ENCODE measurements at regions not wholly inside any gene's neighbourhood (a gene's known extent, or its start where the extent isn't known, plus 50 kb on each side); places are given as distances from the start of the nearest gene placed in this dataset.

GRCh38 chr3:72165808-72166207 is 380.9 kb upstream of the PROK2 start:
- no peaks in the 10 kb centered on the region for H3K9me3 ChIP-seq (replicated peaks; ENCODE audit: control insufficient read depth, insufficient read depth, low read length)
- no TSS peak for BruUV-seq (replicated peaks)
- FAIRE-seq (no peak), DNase-seq (ENCODE audit: low read depth, low spot score) (no peak)
- H3K79me2 ChIP-seq (ENCODE audit: control insufficient read depth, insufficient read depth, low read length) = no peaks in the 10 kb centered on the region
- ChIA-PET POLR2A (no interaction called here), CTCF (no interaction called here)
- no peaks in the 10 kb centered on the region for H3K4me1 ChIP-seq (ENCODE audit: control insufficient read depth, extremely low read depth, insufficient read depth, low read length)
- intact Hi-C loops (cut with micrococcal nuclease) (no loop called here), dilution Hi-C loops (cut with MboI; ENCODE audit: extremely low pct_ligation_motif_present, low sequenced_read_pairs) (no loop called here)
- TF ChIP-seq JUN (IDR thresholded peaks at IDR 0.05; ENCODE audit: borderline replicate concordance, insufficient read depth, insufficient read length, low read depth) (no peak), GATA2 (IDR thresholded peaks at IDR 0.05; ENCODE audit: insufficient read depth, insufficient read length, low read depth, low read length) (no peak), FOS (IDR thresholded peaks at IDR 0.05; ENCODE audit: borderline replicate concordance, insufficient read depth, low read length) (no peak), POLR2AphosphoS5 (IDR thresholded peaks at IDR 0.05; ENCODE audit: insufficient read depth, low read depth, low read length) (no peak), CTCF (IDR thresholded peaks at IDR 0.05; ENCODE audit: extremely low read depth in 1 of 2, insufficient read depth in 1 of 2, low read depth in 1 of 2, low read length in 2 of 2) (no peak), EZH2 (IDR thresholded peaks at IDR 0.05; ENCODE audit: borderline replicate concordance, low read depth, low read length, severe bottlenecking) (no peak), MAX (IDR thresholded peaks at IDR 0.05; ENCODE audit: insufficient read depth, insufficient read length) (no peak), POLR2A (IDR thresholded peaks at IDR 0.05; ENCODE audit: low read depth, low read length) (no peak), MYC (IDR thresholded peaks at IDR 0.05; ENCODE audit: low read depth, low read length) (no peak)
- no peak overlapping the region for H3K4me2 ChIP-seq (ENCODE audit: insufficient read depth, low read length)
- H3K9me1 ChIP-seq (replicated peaks; ENCODE audit: control insufficient read depth, extremely low read depth, insufficient read depth, low read length) = no peaks in the 10 kb centered on the region
- H2AFZ ChIP-seq (ENCODE audit: low read depth, low read length) = no peak overlapping the region
- H3K27ac ChIP-seq (ENCODE audit: insufficient read depth, low read depth, low read length) = no peak overlapping the region
- H4K20me1 ChIP-seq (replicated peaks; ENCODE audit: control insufficient read depth, extremely low read depth, insufficient read depth, low read length) = no peaks in the 10 kb centered on the region
- no peak overlapping the region for H3K9ac ChIP-seq (replicated peaks; ENCODE audit: extremely low read depth, insufficient read depth, low read length)
- peaks cover 0 to 2% of the 10 kb centered on the region in 2 experiments for H3K27me3 ChIP-seq (ENCODE audit: control insufficient read depth in 2 of 2, insufficient read depth in 2 of 2, low read length in 2 of 2)
- no peak overlapping the region for H3K4me3 ChIP-seq (replicated peaks in 1 of 3; ENCODE audit: insufficient read depth in 1 of 3, low read depth in 1 of 3, low read length in 3 of 3)
- no peaks in the 10 kb centered on the region for H3K36me3 ChIP-seq (ENCODE audit: control insufficient read depth in 2 of 2, extremely low read depth in 1 of 2, insufficient read depth in 2 of 2, low read length in 2 of 2)

Measured in endothelial cell of umbilical vein (primary cell).